Left cardiac atrium (tissue), 4 donors: ENCODE measurements at regions not wholly inside any gene's neighbourhood (a gene's known extent, or its start where the extent isn't known, plus 50 kb on each side); places are given as distances from the start of the nearest gene placed in this dataset.

ENCODE experiments used
- ATAC-seq, 2 donors: fragments of 200-7000 bp; cut with Tn5 transposase; one replicate each; pipeline ENCODE4 v1.9.1; 2020; ENCODE audit warnings: mild to moderate bottlenecking in 2 of 2, moderate library complexity in 2 of 2
- DNase-seq: peaks from one replicate; pipeline ENCODE4 v3.0.0-alpha.2; 2020
- intact Hi-C, 2 donors: fragments of 100-400 bp; cut with DNase I; formaldehyde crosslinking; loops; one replicate each; pipeline versions ENCODE4 v1.14.1 to v1.15.1; 2022 to 2023
- donor health status: DM: no; HTN: yes; CAD: no.
- donor health status: DM: no; HTN: yes; CAD: no; lungs with severe emphysema.
- donor health status: DM: yes; HTN: yes; CAD: no.
- donor health status: Dilated cardiomyopathy.

- DNase-seq: no peak
- intact Hi-C loops: no loop called here
- ATAC-seq: no peak
Measured at GRCh38 chr6:141451181-141451510, 681.6 kb upstream of the GJE1 start.

- intact Hi-C loops: no loop called here
- DNase-seq (no peak), ATAC-seq (no peak)
Measured at GRCh38 chr6:141445928-141446628, 686.6 kb upstream of the GJE1 start.

- peak in 1 of 2 donors; percentile 80 for ATAC-seq
- intact Hi-C loops: no loop called here
- no peak for DNase-seq
Measured at GRCh38 chr6:141443668-141444289, 688.9 kb upstream of the GJE1 start.

DNA sequence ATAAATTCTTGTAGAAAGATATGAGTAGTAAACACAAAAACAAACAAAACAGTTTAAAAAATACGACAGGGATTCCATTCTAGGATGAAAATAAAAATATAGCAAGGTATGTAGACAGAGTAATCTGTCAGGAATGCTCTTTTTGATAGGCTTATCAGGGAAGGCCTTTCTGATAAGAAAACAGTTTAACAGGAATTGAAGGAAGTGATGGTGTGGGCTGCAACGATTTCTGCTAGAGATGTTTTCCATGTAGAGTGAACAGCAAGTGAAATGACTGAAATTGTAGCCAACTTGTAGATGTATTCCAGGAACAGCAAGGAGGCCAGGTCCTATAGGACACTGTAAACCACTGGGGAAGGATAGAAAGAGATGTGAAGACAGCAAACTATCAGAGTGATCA is 689.7 kb upstream of the GJE1 start:
- DNase-seq (no peak), ATAC-seq (peak in 1 of 2 donors; percentile 58)
- intact Hi-C loops: no loop called here

DNA sequence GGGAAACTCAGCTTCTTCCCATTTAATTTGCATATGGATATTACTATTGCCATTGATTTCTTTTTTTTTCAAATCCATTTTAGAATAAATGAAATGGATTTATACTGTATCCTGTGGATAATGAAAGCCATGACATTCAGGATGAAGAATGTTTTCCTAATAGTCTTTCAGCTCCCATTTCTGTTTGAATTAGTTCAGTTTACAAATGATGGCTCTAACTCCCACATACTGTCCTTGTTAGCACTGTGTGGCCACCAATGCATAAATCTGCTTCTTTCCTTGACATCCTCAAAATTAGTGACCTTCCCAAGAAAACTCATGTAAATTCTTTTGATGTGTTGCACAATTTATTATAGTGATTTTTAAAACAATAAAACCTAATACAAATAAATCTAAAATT is 693.2 kb upstream of the GJE1 start:
- no peak for ATAC-seq
- intact Hi-C loops: no loop called here
- no peak for DNase-seq

- intact Hi-C loops: no loop called here
- no peak for ATAC-seq
- no peak for DNase-seq
Measured at GRCh38 chr6:141437685-141438084, 695.0 kb upstream of the GJE1 start.

DNA sequence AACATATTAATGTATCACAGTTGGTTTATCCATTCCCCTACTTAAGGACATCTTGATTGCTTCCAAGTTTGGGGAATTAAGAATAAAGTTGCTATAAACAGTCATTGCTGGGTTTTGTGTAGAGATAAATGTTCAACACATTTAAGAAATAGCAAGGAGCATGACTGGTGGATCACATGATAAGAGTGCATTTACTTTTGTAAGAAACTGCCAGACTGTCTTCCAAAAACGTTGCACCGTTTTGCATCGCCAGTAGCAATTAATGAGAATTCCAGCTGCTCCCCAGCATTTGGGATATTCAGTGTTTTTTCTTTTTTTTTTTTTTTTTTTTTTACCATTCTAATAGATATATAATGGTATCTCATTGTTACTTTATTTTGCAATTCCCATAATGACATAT is 695.7 kb upstream of the GJE1 start:
- intact Hi-C loops: no loop called here
- no peak for ATAC-seq
- DNase-seq: no peak

GRCh38 chr6:141426400-141426980 is 706.2 kb upstream of the GJE1 start:
- ATAC-seq: no peak
- intact Hi-C loops: no loop called here

DNA sequence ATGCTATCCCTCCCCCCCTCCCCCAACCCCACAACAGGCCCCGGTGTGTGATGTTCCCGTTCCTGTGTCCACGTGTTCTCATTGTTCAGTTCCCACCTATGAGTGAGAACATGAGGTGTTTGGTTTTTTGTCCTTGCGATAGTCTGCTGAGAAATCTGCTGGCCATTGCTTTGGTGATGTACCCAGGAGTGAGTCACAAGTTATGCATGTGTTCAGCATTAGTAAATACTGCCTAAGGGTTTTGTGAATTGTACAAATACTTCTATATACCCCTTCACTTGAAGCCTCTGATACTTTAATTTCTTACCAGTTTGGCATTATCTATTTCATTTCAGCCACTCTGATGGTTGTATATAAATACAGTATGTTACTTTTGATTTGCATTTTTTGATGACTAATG is 711.3 kb upstream of the GJE1 start:
- intact Hi-C loops: no loop called here
- ATAC-seq: peak in 1 of 2 donors; percentile 58
- DNase-seq: no peak

More at GRCh38 chr6:141426400-141426980, 706.2 kb upstream of the GJE1 start:
- DNase-seq: no peak

DNA sequence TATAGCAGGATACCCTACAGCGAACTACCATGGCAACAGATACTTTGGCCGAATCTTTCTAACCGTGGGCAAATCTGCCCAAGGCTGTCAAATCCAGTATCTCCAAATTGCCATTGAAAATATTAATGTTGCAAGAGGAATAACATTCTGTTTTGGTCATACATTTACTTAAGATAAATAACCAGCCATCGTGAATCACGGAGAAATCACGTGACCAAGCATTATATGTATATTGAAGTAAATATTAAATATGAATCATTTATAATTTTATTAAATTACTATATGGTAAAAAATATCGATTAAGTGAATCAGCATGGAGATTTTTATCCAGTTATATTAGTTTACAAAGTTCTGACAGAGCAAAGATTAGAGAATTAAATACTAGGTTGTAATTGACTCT is 714.6 kb upstream of the GJE1 start:
- DNase-seq: no peak
- intact Hi-C loops: no loop called here
- ATAC-seq: no peak

DNA sequence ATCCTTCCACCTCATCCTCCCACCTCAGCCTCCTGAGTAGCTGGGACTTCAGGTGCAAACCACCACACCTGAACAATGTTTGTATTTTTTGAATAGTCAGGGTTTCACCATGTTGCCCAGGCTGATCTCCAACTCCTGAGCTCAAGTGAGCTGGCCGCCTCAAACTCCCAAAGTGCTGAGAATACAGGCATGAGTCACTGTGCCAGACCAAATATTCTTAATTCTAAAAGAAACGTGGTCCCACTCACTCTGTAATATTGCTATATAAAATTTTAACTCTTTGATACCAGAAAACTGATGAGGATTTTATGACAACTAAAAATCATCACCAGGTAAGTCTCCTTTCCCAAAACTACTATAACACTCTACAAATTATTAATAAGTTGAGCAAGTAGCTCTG is 716.8 kb upstream of the GJE1 start:
- no peak for ATAC-seq
- intact Hi-C loops: no loop called here

GRCh38 chr6:141413196-141413595 is 719.5 kb upstream of the GJE1 start:
- intact Hi-C loops: no loop called here
- ATAC-seq (peak; percentile 44 to 63), DNase-seq (no peak)

More for the DNA sequence above, 716.8 kb upstream of the GJE1 start:
- no peak for DNase-seq

- DNase-seq (no peak), ATAC-seq (no peak)
- intact Hi-C loops: no loop called here
Measured at GRCh38 chr6:141406761-141407160, 726.0 kb upstream of the GJE1 start.

DNA sequence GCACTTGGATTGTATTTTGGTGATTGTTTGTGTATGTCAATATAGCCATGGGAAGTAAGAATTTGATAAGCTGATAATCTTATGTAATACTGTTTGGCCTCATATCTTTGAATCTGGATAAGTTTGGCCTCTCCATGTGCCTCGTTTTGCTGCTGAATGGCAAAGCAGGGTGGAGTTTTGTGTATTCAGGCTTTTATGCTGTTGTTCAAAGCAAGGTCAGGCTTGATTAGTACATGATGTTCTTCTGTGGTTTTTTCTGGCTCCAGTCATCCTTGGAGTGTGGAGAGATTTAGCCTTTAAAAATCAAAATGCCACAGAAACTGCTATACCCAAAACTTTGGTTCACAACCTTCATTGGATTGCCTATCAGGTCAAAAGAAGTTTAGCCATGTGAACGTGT is 728.9 kb upstream of the GJE1 start:
- intact Hi-C loops: loop anchor here in 1 of 2 donors (5.0 kb wide), 1 partner anchor 42 kb away; no protein-coding TSS in a partner anchor
- ATAC-seq: peak; percentile 35 to 66
- DNase-seq: no peak

- intact Hi-C loops: loop anchor here in 1 of 2 donors (5.0 kb wide), 1 partner anchor 41 kb away; no protein-coding TSS in a partner anchor
- DNase-seq (no peak), ATAC-seq (peak; percentile 51 to 53)
Measured at GRCh38 chr6:141403103-141403502, 729.6 kb upstream of the GJE1 start.

DNA sequence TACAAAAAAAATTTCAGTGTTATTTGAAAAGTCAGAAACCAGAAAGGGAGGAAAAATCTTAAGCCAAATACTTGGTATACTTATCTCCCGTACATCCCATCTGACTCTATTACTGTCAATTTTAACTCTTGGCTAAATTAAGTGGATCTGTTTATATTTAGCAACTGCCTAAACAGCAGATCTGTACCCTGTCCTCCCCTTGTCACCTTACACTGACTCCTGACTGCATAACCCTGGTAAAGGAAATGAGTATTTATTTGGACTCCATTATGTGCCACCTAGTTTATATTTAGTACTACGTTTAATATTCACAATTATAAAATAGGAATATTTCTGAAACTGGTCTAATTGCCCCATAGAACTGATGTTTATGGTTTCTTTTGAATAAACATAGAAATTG is 730.2 kb upstream of the GJE1 start:
- DNase-seq: no peak
- intact Hi-C loops: loop anchor here in 1 of 2 donors (5.0 kb wide), 1 partner anchor 40 kb away; no protein-coding TSS in a partner anchor
- peak; percentile 79 to 86 for ATAC-seq

- intact Hi-C loops: loop anchor here in 1 of 2 donors (5.0 kb wide), 1 partner anchor 40 kb away; no protein-coding TSS in a partner anchor
- ATAC-seq: no peak
- no peak for DNase-seq
Measured at GRCh38 chr6:141401851-141402250, 730.9 kb upstream of the GJE1 start.

- DNase-seq: no peak
- ATAC-seq: peak in 1 of 2 donors; percentile 64
- intact Hi-C loops: loop anchor here in 1 of 2 donors (5.0 kb wide), 1 partner anchor 39 kb away; no protein-coding TSS in a partner anchor
Measured at GRCh38 chr6:141401168-141401567, 731.6 kb upstream of the GJE1 start.

GRCh38 chr6:141398949-141399348 is 733.8 kb upstream of the GJE1 start:
- ATAC-seq (no peak), DNase-seq (no peak)
- intact Hi-C loops: no loop called here

DNA sequence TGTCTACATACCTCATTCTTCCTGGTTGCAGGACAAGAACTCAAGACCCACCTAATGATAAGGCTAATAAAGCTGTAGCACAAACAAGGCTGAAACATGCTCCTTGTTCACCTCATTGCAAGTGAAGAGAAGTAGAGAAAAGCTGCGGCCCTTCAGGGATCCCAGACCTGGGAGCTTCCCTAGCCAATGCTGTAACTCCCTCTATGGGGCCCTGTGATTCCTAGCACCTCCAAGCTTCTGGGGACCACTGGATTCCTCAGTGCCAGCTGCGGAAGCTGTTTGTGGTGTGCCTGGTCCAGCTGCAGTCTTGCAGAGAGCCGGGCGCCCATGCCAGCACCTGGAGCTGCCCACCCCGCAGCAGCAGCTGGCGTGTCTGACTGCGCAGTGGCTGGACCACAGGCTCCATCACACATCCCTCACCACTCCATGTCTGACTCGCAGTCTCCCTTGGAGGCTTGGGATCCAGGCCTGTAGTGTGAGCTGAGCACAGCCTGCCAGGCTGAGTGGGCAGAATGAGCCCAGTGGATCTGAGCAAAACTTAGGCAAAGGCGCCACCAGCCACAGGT is 737.2 kb upstream of the GJE1 start:
- intact Hi-C loops: no loop called here
- ATAC-seq (no peak), DNase-seq (no peak)
